HG03066 (cell line): ENCODE measurements at regions not wholly inside any gene's neighbourhood (a gene's known extent, or its start where the extent isn't known, plus 50 kb on each side); places are given as distances from the start of the nearest gene placed in this dataset.

ENCODE experiments used
- ATAC-seq: cut with Tn5 transposase; IDR thresholded peaks from one replicate; pipeline ENCODE4 v1.9.1; 2021; ENCODE audit warnings: low read depth; ENCODE audit not compliant: unreplicated experiment

DNA sequence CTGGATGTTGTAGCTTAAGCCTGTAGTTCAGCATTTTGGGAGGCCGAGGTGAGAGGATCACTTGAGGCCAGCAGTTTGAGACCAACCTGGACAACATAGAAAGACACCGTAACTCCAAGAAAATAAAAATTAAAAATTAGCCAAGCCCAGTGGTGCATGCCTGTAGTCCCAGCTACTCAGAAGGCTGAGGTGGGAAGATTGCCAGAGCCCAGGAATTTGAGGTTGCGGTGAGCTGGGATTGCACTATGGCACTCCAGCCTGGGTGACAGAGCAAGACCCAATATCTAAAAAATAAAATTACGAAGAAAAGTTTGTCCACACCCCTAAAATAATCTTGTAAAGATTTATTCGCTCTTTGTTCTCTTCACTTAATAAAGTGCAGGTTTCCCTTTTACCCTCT lies 951.0 kb downstream of the TYW1 start:
- ATAC-seq: no peak

GRCh38 chr7:67950321-67951083 lies 953.9 kb downstream of the TYW1 start:
- ATAC-seq: no peak

DNA sequence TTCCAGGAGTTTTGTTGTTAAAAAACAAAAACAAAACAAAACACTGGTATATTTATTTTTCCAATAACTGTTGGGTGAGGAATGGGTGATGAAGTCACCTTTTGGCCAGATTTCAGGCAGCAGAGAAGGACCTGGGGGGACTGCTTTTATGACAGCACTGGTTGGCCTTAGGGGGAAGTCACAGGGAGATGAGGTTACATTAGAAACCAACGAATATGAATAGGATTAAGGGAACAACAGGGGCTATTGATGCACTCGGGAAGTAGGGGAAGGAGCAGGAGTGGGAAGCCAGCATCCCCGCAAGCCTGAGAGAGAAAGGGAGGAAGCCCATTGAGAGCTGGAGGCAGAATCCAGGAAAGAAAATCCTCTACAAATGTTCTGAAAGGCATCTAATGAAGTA lies 958.4 kb downstream of the TYW1 start:
- no peak for ATAC-seq

GRCh38 chr7:67962863-67963262 lies 966.2 kb downstream of the TYW1 start:
- no peak for ATAC-seq

GRCh38 chr7:67976490-67976889 lies 979.9 kb downstream of the TYW1 start:
- no peak for ATAC-seq

DNA sequence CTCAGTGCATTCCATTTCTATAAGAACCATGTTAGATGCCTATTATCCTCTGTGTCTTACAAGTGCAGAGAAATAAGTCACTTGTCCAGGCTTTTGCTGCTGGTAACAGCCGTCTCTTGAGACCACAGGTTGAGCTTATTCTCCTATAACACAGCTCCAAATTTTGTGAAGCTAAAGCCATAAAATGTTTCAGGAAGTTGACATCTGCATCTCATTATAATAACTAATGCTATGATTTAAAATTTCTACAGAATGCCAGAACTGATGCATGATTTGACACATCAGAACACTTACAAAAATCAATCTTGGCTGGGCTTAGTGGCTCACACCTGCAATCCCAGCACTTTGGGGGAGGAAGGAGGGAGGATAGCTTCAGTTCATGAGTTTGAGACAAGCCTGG lies 986.9 kb downstream of the TYW1 start:
- ATAC-seq: no peak

DNA sequence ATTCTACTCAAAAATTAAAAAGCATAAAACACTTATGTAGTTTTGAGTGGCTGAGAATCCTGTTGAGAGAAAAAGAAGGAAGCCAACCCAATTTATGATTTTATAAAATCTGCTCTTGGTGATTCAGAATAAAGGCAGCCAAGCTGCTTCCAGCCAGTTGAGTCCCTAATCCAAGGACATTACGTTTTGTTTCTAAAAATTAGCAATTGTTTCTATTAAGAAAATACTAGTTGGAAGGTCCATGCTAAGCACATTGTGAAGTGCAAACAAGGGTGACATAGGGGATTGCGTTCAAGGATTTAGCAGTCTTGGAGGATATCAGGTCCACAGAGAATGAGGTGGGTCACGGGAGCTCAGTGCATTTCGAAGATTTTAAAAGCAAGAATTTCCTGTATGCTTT lies 987.7 kb downstream of the TYW1 start:
- ATAC-seq: no peak

DNA sequence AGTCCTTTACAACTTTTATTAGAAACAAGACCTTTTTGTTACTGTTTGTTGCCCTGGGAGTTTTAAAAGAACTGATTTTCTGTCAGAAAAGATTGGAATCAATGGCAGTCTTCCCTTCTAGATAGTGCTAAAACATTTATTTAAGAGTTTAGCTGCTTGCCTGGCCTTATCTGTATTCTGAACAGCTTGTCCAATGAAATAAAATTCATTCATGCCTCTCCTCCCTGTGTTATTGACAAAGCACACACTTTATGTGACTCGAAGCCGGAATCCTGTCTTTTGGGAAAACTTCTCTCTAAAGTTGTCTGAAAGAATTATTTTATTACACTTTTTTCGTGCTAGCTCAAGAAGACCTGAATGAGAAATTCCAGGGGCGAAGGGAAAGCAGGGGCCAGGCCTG lies 992.5 kb downstream of the TYW1 start:
- ATAC-seq: no peak

- ATAC-seq: no peak
Measured at GRCh38 chr7:67990003-67990402, 993.4 kb downstream of the TYW1 start.

- no peak for ATAC-seq
Measured at GRCh38 chr7:67990716-67991115, 994.1 kb downstream of the TYW1 start.

GRCh38 chr7:67992287-67992686 lies 995.7 kb downstream of the TYW1 start:
- ATAC-seq: no peak

GRCh38 chr7:68005992-68006391 lies 1009.4 kb downstream of the TYW1 start:
- ATAC-seq: no peak

GRCh38 chr7:68006619-68007018 lies 1010.0 kb downstream of the TYW1 start:
- ATAC-seq: no peak

- no peak for ATAC-seq
Measured at GRCh38 chr7:68009716-68010115, 1013.1 kb downstream of the TYW1 start.

GRCh38 chr7:68014031-68014736 lies 1017.6 kb downstream of the TYW1 start:
- ATAC-seq: no peak

DNA sequence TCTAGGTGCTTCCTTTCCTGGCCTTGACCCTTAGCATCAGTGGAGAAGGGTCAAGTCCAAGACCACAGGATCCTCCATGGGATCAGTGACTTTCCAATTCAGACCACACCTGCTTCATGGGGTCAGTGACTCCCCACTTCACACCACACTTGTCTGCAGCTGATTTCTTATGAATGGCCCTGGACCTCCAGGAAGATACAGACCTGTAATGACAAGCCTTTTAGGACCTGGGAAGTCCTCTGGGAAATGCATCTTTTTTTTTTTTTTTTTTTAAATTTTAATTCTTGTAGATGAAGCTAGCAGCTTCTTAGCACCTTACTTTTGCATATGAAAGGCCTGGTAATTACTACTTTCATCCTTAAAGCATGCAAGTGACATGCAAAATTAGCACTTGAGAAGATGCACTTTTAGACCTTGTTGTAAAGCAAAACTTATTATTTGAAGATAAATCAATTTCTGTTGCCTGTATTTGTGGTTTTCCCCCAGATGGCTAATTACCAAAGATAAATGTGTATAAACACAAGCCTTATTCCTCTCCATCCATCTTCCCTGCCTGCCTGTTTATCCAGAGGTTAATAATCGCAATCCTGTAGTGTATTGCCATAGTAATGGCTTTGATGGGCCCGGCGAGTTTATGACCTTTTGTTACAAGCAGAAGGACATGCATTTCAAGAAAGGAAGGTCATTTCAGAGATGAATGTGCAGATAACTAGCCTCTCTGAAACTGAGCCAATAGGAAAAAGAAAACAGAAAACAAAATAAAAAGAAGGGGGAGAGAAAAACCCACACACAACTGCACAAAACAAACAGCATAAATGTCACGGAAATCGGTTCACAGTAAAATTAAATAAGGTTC lies 1018.7 kb downstream of the TYW1 start:
- no peak for ATAC-seq

DNA sequence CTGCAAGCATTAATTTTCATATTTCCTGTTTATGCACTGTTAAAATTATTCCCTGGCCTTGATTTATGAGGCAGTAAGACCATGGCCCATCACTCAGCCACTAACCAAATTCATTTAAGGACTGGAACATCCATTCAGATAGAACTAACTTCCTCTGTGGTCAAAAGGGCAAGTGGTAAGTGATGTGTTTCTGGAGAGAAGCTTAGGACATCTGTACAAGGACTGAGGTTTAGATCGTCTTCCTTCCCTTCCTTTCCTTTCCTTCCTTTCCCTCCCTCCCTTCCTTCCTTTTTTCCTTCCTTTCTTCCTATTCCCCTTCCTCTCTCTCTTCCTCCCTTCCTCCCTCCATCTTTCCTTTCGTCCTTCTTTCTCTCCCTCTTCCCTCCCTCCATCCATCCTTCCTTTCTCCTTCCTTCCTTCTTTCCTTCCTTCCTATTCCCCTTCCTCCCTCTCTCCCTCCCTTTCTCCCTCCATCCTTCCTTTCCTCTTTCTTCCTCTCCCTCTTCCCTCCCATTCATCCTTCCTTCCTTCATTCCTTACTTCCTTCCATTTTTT lies 1019.4 kb downstream of the TYW1 start:
- ATAC-seq: no peak

GRCh38 chr7:68020102-68020501 lies 1023.5 kb downstream of the TYW1 start:
- no peak for ATAC-seq

- no peak for ATAC-seq
Measured at GRCh38 chr7:68025369-68025768, 1028.7 kb downstream of the TYW1 start.

DNA sequence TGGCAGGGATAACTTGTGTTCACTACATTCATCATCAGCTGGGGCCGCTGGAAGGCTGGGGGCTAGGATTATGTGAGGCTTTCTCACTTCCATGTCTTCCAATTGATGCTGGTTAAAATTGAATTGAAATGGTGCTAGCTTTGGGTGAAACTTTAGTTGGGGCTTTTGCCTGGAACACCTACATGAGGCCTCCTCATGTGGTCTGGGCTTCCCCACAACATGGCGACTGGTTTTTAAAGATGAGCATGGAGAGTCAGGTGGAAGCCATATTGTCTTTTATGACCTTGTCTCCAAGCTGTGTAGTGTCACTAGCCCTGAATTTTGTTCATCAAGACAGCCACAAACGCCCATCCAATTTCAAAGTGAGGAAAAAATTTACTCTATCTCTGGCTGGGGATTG lies 1033.9 kb downstream of the TYW1 start:
- ATAC-seq: no peak
